H9 (cell line): ENCODE measurements at regions not wholly inside any gene's neighbourhood (a gene's known extent, or its start where the extent isn't known, plus 50 kb on each side); places are given as distances from the start of the nearest gene placed in this dataset.

Source experiments
- DNase-seq: peaks from one replicate; pipeline ENCODE4 v3.0.0-alpha.2; 2017
- H2AFZ ChIP-seq: one replicate; pipeline ENCODE4 v1.6.1; 2013; ENCODE audit warnings: mild to moderate bottlenecking, low read length, control low read depth, moderate library complexity
- H2AK5ac ChIP-seq: 2 replicates; pipeline ENCODE4 v1.6.1; 2013; ENCODE audit warnings: low read length, control low read depth, mixed read lengths; ENCODE audit not compliant: insufficient read length
- H2BK120ac ChIP-seq: one replicate; pipeline ENCODE4 v1.6.1; 2013; ENCODE audit warnings: low read depth, mild to moderate bottlenecking, low read length, control low read depth, inconsistent platforms; ENCODE audit not compliant: poor library complexity, severe bottlenecking
- H2BK12ac ChIP-seq: 2 replicates; pipeline ENCODE4 v1.6.1; 2013; ENCODE audit warnings: low read length, control low read depth, mixed read lengths, low read depth; ENCODE audit not compliant: insufficient read length
- H2BK15ac ChIP-seq: 2 replicates; pipeline ENCODE4 v1.6.1; 2013; ENCODE audit warnings: low read depth, low read length, control low read depth
- H2BK20ac ChIP-seq: one replicate; pipeline ENCODE4 v1.6.1; 2013; ENCODE audit warnings: low read depth, mild to moderate bottlenecking, low read length, control low read depth, inconsistent platforms; ENCODE audit not compliant: poor library complexity, severe bottlenecking
- H2BK5ac ChIP-seq: 2 replicates; pipeline ENCODE4 v1.6.1; 2013; ENCODE audit warnings: low read length, control low read depth, mixed read lengths; ENCODE audit not compliant: insufficient read length
- H3K14ac ChIP-seq: 2 replicates; pipeline ENCODE4 v1.6.1; 2013; ENCODE audit warnings: low read length, control low read depth; ENCODE audit not compliant: insufficient read depth
- H3K18ac ChIP-seq: 2 replicates; pipeline ENCODE4 v1.6.1; 2013; ENCODE audit warnings: low read depth, mild to moderate bottlenecking, mixed read lengths, low read length, control low read depth; ENCODE audit not compliant: insufficient read length
- H3K23ac ChIP-seq: 2 replicates; pipeline ENCODE4 v1.6.1; 2013; ENCODE audit warnings: low read length, control low read depth, mixed read lengths, low read depth; ENCODE audit not compliant: insufficient read length
- H3K23me2 ChIP-seq: 2 replicates; pipeline ENCODE4 v1.6.1; 2013; ENCODE audit warnings: low read depth, mild to moderate bottlenecking, mixed read lengths, low read length, control low read depth; ENCODE audit not compliant: insufficient read length, poor library complexity, severe bottlenecking
- H3K27ac ChIP-seq: 2 replicates; pipeline ENCODE4 v1.5.1; 2013; ENCODE audit warnings: low read length, control low read depth, mixed read lengths, low read depth; ENCODE audit not compliant: insufficient read length
- H3K27me3 ChIP-seq: 2 replicates; pipeline ENCODE4 v1.6.1; 2013; ENCODE audit warnings: low read length, control low read depth, inconsistent platforms; ENCODE audit not compliant: insufficient read depth
- H3K4ac ChIP-seq: 2 replicates; pipeline ENCODE4 v1.6.1; 2013; ENCODE audit warnings: low read depth, mild to moderate bottlenecking, control low read depth, inconsistent platforms, low read length, moderate library complexity
- H3K4me1 ChIP-seq: 2 replicates; pipeline ENCODE4 v1.6.1; 2013; ENCODE audit warnings: low read length, control low read depth, inconsistent platforms; ENCODE audit not compliant: insufficient read depth
- H3K4me2 ChIP-seq: 2 replicates; pipeline ENCODE4 v1.6.1; 2013; ENCODE audit warnings: low read length, control low read depth, mixed read lengths; ENCODE audit not compliant: insufficient read length, insufficient read depth
- H3K56ac ChIP-seq: 2 replicates; pipeline ENCODE4 v1.6.1; 2013; ENCODE audit warnings: low read depth, mild to moderate bottlenecking, mixed read lengths, low read length, control low read depth; ENCODE audit not compliant: insufficient read length
- H3K79me1 ChIP-seq: 2 replicates; pipeline ENCODE4 v1.6.1; 2013; ENCODE audit warnings: low read depth, mild to moderate bottlenecking, moderate library complexity, low read length, control low read depth, inconsistent platforms; ENCODE audit not compliant: insufficient read depth, poor library complexity, severe bottlenecking
- H3K79me2 ChIP-seq: 2 replicates; pipeline ENCODE4 v1.6.1; 2013; ENCODE audit warnings: low read length, control low read depth, inconsistent platforms; ENCODE audit not compliant: insufficient read depth
- H3K9ac ChIP-seq: 2 replicates; pipeline ENCODE4 v1.6.1; 2013; ENCODE audit warnings: low read length, control low read depth, mixed read lengths; ENCODE audit not compliant: insufficient read length; ENCODE audit errors: extremely low read depth
- H3K9me3 ChIP-seq: one replicate; pipeline ENCODE4 v1.6.1; 2013; ENCODE audit warnings: low read depth, low read length, inconsistent platforms; ENCODE audit not compliant: control insufficient read depth
- H3T11ph ChIP-seq: one replicate; pipeline ENCODE4 v1.6.1; 2013; ENCODE audit warnings: mild to moderate bottlenecking, low read length, control low read depth, inconsistent platforms
- H4K20me1 ChIP-seq: one replicate; pipeline ENCODE4 v1.6.1; 2013; ENCODE audit not compliant: control insufficient read depth, insufficient read length, insufficient read depth
- H4K5ac ChIP-seq: 2 replicates; pipeline ENCODE4 v1.6.1; 2013; ENCODE audit warnings: low read depth, mild to moderate bottlenecking, mixed read lengths, low read length, control low read depth; ENCODE audit not compliant: insufficient read length
- H4K8ac ChIP-seq: replicated peaks from 2 replicates; pipeline ENCODE4 v1.6.1; 2013; ENCODE audit warnings: low read length, control low read depth, mixed read lengths, low read depth; ENCODE audit not compliant: insufficient read length
- H4K91ac ChIP-seq: 2 replicates; pipeline ENCODE4 v1.6.1; 2013; ENCODE audit warnings: low read depth, mild to moderate bottlenecking, moderate library complexity, mixed read lengths, low read length, control low read depth; ENCODE audit not compliant: insufficient read length
- H3K27ac Mint-ChIP-seq, 3 experiments: 2 replicates in 2 of 3; 3 replicates in 1 of 3; pipeline ENCODE4 v1.8.0; 2020 to 2021; ENCODE audit warnings: mixed read lengths in 3 of 3, mild to moderate bottlenecking in 1 of 3, moderate library complexity in 1 of 3
- H3K27me3 Mint-ChIP-seq: 2 replicates; pipeline ENCODE4 v1.8.0; 2021; ENCODE audit warnings: low read depth, mild to moderate bottlenecking, moderate library complexity, mixed read lengths
- H3K36me3 Mint-ChIP-seq, 3 experiments: 2 replicates in 2 of 3; 3 replicates in 1 of 3; pipeline ENCODE4 v1.8.0; 2020 to 2021; ENCODE audit warnings: low read depth in 3 of 3, mixed read lengths in 3 of 3; ENCODE audit not compliant: insufficient read depth in 1 of 3
- H3K4me1 Mint-ChIP-seq, 2 experiments: 2 replicates each; pipeline ENCODE4 v1.8.0; 2020; ENCODE audit warnings: mixed read lengths in 2 of 2
- H3K4me3 Mint-ChIP-seq, 2 experiments: 2 replicates in 1 of 2; 3 replicates in 1 of 2; pipeline ENCODE4 v1.8.0; 2020 to 2021; ENCODE audit warnings: mild to moderate bottlenecking in 2 of 2, mixed read lengths in 2 of 2, moderate library complexity in 1 of 2
- H3K9me3 Mint-ChIP-seq, 2 experiments: 2 replicates in 1 of 2; 3 replicates in 1 of 2; pipeline ENCODE4 v1.8.0; 2020; ENCODE audit warnings: mild to moderate bottlenecking in 2 of 2, mixed read lengths in 2 of 2, moderate library complexity in 1 of 2
- WGBS: extraction: QIAGEN DNeasy Blood & Tissue Kit; methylation state at CpG from one replicate; pipeline ENCODE4 v1.1.7; 2013; ENCODE audit warnings: missing lambda C conversion rate, low lambda C conversion rate, mixed read lengths; ENCODE audit not compliant: insufficient read length; ENCODE audit errors: extremely low coverage; 5-methylcytosine and 5-hydroxymethylcytosine counted together
- TF ChIP-seq, protein P1 (sequence below): fragments of 200-600 bp; sonication (generic); conservative IDR thresholded peaks from 3 replicates; pipeline ENCODE4 v1.8.0; 2021; ENCODE audit warnings: antibody characterized with exemption, mild to moderate bottlenecking

- no peak overlapping the region for H3K4me2 ChIP-seq
- H3K4ac ChIP-seq = no peak overlapping the region
- no peaks in the 10 kb centered on the region for H3K79me2 ChIP-seq
- H2BK20ac ChIP-seq = no peak overlapping the region
- Mint-ChIP-seq H3K4me1 (0 out of 4 replicates have a peak, but pooled peaks cover 0 to 2% of the 10 kb centered on the region in 2 experiments), H3K4me3 (no peak overlapping the region), H3K27ac (no peak overlapping the region), H3K36me3 (peaks cover 0 to 9% (median 0%) of the 10 kb centered on the region in 3 experiments; a peak in 1 of 7 replicates), H3K27me3 (no peaks in the 10 kb centered on the region), H3K9me3 (peaks cover 5 to 10% of the 10 kb centered on the region in 2 experiments; a peak in 3 of 5 replicates)
- H3K9ac ChIP-seq = no peak overlapping the region
- H4K20me1 ChIP-seq = no peaks in the 10 kb centered on the region
- H3K9me3 ChIP-seq = no peaks in the 10 kb centered on the region
- no peak overlapping the region for H4K91ac ChIP-seq
- H3K27ac ChIP-seq = no peak overlapping the region
- no peak overlapping the region for H2BK15ac ChIP-seq
- H2BK5ac ChIP-seq = no peak overlapping the region
- H2AK5ac ChIP-seq = no peak overlapping the region
- no peak overlapping the region for H3K23ac ChIP-seq
- H3T11ph ChIP-seq = no peak overlapping the region
- no peaks in the 10 kb centered on the region for H3K23me2 ChIP-seq
- TF ChIP-seq, protein P1, sequence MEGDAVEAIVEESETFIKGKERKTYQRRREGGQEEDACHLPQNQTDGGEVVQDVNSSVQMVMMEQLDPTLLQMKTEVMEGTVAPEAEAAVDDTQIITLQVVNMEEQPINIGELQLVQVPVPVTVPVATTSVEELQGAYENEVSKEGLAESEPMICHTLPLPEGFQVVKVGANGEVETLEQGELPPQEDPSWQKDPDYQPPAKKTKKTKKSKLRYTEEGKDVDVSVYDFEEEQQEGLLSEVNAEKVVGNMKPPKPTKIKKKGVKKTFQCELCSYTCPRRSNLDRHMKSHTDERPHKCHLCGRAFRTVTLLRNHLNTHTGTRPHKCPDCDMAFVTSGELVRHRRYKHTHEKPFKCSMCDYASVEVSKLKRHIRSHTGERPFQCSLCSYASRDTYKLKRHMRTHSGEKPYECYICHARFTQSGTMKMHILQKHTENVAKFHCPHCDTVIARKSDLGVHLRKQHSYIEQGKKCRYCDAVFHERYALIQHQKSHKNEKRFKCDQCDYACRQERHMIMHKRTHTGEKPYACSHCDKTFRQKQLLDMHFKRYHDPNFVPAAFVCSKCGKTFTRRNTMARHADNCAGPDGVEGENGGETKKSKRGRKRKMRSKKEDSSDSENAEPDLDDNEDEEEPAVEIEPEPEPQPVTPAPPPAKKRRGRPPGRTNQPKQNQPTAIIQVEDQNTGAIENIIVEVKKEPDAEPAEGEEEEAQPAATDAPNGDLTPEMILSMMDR = no peak
- H2AFZ ChIP-seq = no peak overlapping the region
- no peak overlapping the region for H4K8ac ChIP-seq
- H3K18ac ChIP-seq = no peak overlapping the region
- WGBS = no CpG with 5 or more reads among the region's 3 CpGs
- no peak overlapping the region for H3K14ac ChIP-seq
- H3K79me1 ChIP-seq = no peaks in the 10 kb centered on the region
- H4K5ac ChIP-seq = no peak overlapping the region
- no peak overlapping the region for H3K56ac ChIP-seq
- no peaks in the 10 kb centered on the region for H3K4me1 ChIP-seq
- no peak for DNase-seq
- H3K27me3 ChIP-seq = no peaks in the 10 kb centered on the region
- H2BK120ac ChIP-seq = no peak overlapping the region
- no peak overlapping the region for H2BK12ac ChIP-seq
Measured at GRCh38 chr2:64394153-64394552, 59.8 kb upstream of the LGALSL start.
